HuH-7 (cell line): ENCODE measurements at regions not wholly inside any gene's neighbourhood (a gene's known extent, or its start where the extent isn't known, plus 50 kb on each side); places are given as distances from the start of the nearest gene placed in this dataset.

Experiments used
- DNase-seq: peaks from one replicate; pipeline ENCODE4 v3.0.0; 2011; ENCODE audit warnings: low spot score

GRCh38 chr13:88601949-88602348 is 930.8 kb downstream of the SLITRK5 start:
- DNase-seq: no peak

- DNase-seq: no peak
Observed at GRCh38 chr13:88602786-88603777, 931.9 kb downstream of the SLITRK5 start.

GRCh38 chr13:88617176-88617575 is 946.0 kb downstream of the SLITRK5 start:
- no peak for DNase-seq

- no peak for DNase-seq
Observed at GRCh38 chr13:88622362-88622973, 951.3 kb downstream of the SLITRK5 start.

GRCh38 chr13:88623150-88623549 is 952.0 kb downstream of the SLITRK5 start:
- no peak for DNase-seq

- no peak for DNase-seq
Observed at GRCh38 chr13:88627071-88627470, 955.9 kb downstream of the SLITRK5 start.

- DNase-seq: no peak
Observed at GRCh38 chr13:88628882-88629281, 957.7 kb downstream of the SLITRK5 start.

- no peak for DNase-seq
Observed at GRCh38 chr13:88637935-88638334, 966.8 kb downstream of the SLITRK5 start.

GRCh38 chr13:88643233-88643632 is 972.1 kb downstream of the SLITRK5 start:
- no peak for DNase-seq

GRCh38 chr13:88648598-88649373 is 977.6 kb downstream of the SLITRK5 start:
- no peak for DNase-seq

GRCh38 chr13:88649855-88650254 is 978.7 kb downstream of the SLITRK5 start:
- no peak for DNase-seq

- DNase-seq: no peak
Observed at GRCh38 chr13:88651531-88651930, 980.4 kb downstream of the SLITRK5 start.

- DNase-seq: no peak
Observed at GRCh38 chr13:88656751-88657150, 985.6 kb downstream of the SLITRK5 start.

GRCh38 chr13:88670509-88670908 is 999.3 kb downstream of the SLITRK5 start:
- no peak for DNase-seq

- no peak for DNase-seq
Observed at GRCh38 chr13:88674841-88675240, 1003.7 kb downstream of the SLITRK5 start.

- no peak for DNase-seq
Observed at GRCh38 chr13:88675347-88675996, 1004.3 kb downstream of the SLITRK5 start.

GRCh38 chr13:88676016-88676415 is 1004.8 kb downstream of the SLITRK5 start:
- no peak for DNase-seq

GRCh38 chr13:88685459-88685858 is 1014.3 kb downstream of the SLITRK5 start:
- DNase-seq: no peak

- DNase-seq: no peak
Observed at GRCh38 chr13:88701551-88701950, 1030.4 kb downstream of the SLITRK5 start.

- no peak for DNase-seq
Observed at GRCh38 chr13:88704600-88705275, 1033.6 kb downstream of the SLITRK5 start.

GRCh38 chr13:88707646-88708045 is 1036.5 kb downstream of the SLITRK5 start:
- no peak for DNase-seq
